HG03469 (cell line): ENCODE measurements at regions not wholly inside any gene's neighbourhood (a gene's known extent, or its start where the extent isn't known, plus 50 kb on each side); places are given as distances from the start of the nearest gene placed in this dataset.
"Not testable (repeated sequence)": the region's sequence is repeated elsewhere in the genome, so short reads cannot be mapped to it uniquely, and the experiment has no call there.

Experiments used
- ATAC-seq: cut with Tn5 transposase; IDR thresholded peaks from one replicate; pipeline ENCODE4 v1.9.1; 2021; ENCODE audit warnings: mild to moderate bottlenecking, moderate library complexity, moderate number of reproducible peaks; ENCODE audit not compliant: unreplicated experiment

DNA sequence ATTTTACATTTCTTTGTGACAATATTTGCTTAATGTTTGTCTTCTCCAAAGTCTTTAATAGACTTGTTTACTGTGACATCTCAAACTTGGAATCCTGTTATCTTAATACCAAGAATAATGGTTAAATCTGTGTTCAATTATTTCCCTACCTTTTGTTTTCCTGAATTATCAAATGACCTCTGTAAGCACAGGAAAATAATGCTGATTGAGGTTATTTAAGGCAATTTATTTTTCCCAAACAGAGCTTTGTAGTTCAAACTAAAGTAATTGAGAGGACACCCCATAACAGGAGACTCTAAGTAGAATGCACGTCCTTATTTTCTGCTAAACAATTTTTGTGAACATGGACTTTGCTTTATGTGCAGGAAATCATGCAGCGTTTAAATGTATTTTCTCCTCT is 195.0 kb downstream of the BTBD3 start:
- ATAC-seq: no peak

- no peak for ATAC-seq
Measured at GRCh38 chr20:12113075-12113467, 195.4 kb downstream of the BTBD3 start.

DNA sequence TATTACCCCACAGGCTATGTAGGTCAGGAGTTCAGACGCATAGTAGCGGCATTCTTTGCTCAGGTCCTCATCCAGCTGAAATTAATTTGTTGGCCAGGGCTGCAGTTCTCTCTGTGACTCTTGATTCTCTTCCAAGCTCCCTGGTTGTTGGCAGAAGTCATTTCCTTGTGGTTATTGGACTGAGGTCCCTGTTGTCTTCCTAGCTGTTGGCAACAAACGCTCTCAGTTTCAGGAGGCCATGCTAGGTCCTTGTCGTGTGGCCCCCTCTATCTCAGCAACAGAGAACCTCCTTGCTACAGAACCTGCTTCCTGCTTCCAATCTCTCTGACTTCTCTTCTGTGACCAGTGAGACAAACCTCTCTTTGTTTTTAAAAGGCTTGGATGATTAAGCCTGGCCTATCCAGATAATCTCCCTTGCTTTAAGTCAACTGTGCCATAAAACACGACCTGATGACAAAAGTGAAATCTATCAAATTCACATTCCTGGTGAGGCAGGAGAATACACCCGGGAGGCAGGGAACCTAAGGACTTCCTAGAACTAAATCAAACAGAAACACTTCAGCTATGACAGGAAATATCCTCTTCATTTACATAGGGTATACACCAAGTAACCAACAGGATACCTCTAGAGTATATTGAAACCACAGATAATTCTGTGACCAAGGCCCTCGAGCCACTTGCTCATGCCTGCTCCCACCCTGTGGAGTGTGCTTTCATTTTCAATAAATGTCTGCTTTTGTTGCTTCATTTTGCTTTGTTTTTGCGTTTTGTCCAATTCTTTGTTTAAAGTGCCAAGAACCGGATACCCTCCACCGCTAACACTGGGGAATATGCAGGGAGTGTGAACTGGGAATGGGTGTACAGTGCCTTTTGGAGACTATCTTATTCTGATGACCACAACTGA is 196.0 kb downstream of the BTBD3 start:
- ATAC-seq: no peak

GRCh38 chr20:12129114-12129513 is 211.4 kb downstream of the BTBD3 start:
- ATAC-seq: not testable (repeated sequence)

GRCh38 chr20:12129532-12129931 is 211.8 kb downstream of the BTBD3 start:
- not testable (repeated sequence) for ATAC-seq

GRCh38 chr20:12130781-12131180 is 213.1 kb downstream of the BTBD3 start:
- ATAC-seq: no peak

DNA sequence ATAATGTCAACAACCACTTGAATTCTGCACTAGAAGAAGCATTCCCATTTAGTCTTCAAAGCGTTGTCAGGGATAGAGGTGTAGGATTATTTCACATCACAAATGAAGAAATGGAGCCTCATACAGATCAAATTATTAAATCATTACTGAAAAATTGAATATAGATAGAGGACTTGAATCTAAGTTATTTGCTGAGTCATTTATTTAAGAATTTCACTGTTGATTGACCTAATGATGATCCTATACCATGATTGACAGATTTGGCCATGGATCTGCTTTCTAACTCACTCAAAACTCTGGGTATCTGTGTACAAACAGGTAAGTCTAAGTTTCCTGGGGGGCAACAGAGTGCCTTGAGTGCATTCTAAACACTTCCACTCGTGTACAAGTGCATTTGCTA is 215.9 kb downstream of the BTBD3 start:
- ATAC-seq: no peak

DNA sequence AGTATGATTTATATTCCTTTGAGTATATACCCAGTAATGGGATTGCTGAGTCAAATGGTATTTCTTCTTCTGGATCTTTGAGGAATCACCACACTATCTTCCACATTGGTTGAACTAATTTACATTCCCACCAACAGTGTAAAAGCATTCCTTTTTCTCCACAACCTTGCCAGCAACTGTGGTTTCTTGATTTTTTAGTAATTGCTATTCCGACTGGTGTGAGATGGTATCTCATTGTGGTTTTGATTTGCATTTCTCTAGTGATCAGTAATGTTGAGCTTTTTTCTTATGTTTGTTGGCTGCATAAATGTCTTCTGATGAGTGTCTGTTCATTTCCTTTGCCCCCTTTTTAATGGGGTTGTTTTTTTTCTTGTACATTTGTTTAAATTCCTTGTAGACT is 228.3 kb downstream of the BTBD3 start:
- ATAC-seq: not testable (repeated sequence)

DNA sequence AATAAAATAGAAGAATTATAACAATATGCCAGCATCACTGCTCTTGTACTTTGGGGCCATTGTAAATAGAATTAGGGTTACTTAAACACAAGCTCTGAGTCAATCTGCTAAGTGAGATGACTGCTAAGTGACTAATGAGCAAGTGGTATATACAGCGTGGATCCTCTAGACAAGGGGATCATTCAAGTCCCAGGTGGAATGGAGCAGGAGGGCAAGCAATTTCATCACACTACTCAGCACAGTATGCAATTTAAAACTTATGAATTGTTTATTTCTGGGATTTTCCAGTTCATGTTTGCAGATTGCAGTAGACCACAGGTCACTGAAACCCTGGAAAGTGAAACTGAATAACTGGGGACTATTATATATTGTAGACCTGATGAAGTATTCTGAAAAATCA is 235.3 kb downstream of the BTBD3 start:
- no peak for ATAC-seq

DNA sequence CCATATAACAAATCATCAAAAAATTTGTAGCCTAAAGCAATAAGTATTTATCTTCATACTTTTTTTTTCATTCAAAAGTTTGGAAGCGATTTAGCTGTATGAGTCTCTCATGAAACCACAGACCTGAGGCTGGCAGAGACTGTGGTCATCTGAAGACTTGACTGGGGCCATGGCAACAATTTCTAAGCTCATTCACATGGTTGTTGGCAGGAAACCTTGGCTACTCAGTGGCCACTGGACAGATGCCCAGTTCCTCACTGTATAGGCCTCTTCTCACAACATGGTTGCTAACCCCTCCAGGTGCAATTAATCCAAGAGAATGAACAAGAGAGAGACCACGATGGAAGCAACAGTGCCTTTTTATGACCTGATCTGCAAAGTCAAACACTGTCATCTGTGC is 235.9 kb downstream of the BTBD3 start:
- no peak for ATAC-seq

GRCh38 chr20:12156252-12156651 is 238.6 kb downstream of the BTBD3 start:
- no peak for ATAC-seq

DNA sequence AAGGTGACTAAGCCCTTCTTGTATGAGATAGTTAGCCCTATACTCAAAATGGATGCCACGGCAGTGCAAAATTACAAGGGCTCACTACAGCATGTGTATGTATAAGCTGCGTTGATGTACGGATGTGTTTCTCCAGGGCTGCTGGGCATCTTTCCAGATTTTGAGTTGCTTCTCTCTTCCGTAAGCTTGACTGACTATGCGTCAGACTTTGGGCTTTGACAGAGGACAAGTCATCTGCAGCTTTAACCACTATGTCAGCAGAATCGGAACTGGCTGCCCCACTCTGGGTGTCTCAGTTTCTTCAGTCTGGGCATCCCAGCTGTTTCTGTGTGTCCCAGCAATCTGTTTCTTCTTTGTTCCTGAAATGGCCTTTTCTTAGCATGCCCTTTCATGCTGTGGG is 241.6 kb downstream of the BTBD3 start:
- ATAC-seq: no peak

GRCh38 chr20:12161734-12162133 is 244.0 kb downstream of the BTBD3 start:
- no peak for ATAC-seq

DNA sequence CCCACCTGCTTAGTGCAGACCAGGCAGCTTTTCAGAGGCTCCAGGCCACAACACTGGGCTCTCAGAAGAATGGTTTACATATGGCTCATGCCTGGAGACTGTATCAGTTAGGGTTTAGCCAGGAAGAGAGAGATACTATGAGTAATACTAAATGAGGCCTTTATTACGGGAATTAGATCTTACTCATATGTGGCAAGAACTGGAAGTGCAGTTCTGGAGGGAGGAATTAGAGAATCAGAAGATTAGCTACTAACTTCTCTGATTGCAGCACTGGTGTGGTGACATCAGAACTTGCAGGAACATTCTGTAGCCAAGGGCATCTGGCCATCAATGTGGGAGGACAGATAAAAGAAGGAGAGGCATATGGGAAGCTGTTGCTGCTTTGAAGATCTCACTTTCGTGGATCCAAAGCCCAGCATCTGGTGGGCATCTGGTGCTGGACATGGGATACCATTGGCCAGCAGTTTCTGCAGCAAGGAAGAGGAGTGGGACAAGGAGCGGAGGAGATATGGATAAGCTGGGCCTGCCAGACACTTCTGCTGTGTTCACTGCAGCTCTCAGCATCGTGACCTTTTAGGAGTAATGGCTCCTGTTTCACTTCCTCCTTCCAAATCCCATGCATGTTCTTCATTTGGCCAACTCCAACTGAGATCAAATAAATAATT is 248.5 kb downstream of the BTBD3 start:
- ATAC-seq: no peak

DNA sequence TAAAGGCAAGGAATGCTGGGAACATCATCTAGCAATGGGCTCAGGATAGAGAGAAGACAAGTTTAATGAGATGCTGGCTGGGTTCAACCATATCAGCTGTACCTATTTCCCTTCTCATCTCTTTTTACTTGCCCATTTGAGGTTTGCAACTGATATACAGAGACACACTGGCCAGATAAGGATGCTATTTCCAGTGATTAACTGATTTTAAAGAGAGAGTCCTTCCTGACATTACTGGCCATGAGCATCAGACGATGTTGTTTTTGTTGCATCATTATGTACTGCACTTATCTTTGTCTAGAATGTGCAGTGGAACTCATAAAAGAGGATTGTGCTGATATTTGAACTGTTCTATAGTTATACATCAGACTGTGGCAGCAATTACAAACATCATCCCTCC is 252.7 kb downstream of the BTBD3 start:
- no peak for ATAC-seq

DNA sequence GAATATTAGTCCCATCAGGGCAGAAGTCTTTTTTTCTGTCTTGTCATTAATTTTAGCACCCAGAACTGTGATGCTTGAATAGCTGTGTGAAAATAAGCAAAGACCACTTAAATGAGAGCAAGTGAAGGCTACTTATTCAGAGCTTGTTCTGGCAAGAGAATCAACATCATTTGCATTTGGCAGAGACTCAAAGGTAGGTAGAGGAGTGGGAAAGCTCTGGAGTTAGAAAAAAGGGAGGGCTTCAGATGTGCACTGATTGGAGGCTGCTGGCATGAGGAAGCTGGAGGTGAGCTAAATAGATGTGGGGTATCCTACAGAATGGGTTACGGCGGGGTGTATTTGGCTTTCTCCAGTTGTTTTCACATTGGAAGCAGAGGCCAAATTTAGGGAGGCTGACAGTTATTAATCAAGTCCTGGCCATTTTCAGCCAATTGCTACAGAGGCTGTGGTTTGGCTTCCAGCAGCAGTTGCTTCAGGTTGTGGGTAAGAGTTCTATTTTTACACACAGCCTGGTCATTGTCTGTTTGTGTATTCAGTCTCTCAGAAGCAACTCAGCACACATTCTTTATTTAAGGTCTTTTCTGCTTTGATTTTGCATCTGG is 254.3 kb downstream of the BTBD3 start:
- ATAC-seq: no peak

DNA sequence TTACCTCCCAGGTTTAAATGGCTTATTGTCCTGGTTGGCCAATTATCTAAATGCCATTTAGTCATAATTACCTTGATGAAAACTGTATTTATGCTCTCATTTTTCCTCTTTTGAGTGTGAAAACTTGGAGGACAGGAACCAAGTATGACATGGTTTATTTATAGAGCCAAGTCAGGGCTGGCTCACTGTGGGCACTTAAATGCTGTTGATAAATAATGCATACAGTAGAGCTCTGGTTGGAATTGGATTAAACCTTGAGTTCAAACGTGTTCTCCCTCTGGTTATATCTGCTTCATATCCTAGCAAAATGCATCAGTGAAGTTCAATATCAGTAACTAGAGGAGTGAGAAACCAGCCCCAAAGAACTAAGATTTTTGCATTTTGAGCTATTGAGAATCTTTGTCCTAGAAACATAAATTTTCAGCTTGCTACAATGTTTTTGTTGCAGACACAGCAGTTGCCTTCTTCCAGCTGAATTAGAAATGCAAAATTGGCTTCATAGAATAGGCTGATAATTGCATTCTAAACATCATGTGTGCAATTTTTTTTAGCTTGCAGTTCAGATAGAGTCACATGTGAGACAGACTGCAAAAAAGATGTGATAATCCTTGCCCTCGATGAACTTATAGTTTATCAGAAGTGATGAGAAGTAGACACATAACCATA is 255.8 kb downstream of the BTBD3 start:
- ATAC-seq: no peak

DNA sequence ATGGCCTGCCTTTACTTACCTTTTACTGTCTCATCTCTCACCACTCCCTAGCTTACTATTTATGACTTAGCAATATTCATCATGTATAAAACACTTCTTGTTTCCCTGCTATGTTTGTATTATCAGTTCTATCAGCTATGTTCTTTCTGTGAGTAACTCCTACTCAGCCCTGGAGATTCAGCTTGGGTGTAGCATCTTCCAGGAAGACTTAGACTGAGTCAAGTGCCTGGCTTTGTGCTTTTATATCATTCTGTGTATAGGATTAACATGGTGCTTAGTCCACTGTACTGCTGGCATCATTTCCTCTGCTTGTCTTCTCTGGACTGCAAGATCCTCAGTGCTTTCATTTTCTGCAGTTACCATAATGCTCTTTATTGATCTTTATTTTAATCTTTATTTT is 257.8 kb downstream of the BTBD3 start:
- no peak for ATAC-seq

GRCh38 chr20:12177657-12178293 is 260.1 kb downstream of the BTBD3 start:
- no peak for ATAC-seq

DNA sequence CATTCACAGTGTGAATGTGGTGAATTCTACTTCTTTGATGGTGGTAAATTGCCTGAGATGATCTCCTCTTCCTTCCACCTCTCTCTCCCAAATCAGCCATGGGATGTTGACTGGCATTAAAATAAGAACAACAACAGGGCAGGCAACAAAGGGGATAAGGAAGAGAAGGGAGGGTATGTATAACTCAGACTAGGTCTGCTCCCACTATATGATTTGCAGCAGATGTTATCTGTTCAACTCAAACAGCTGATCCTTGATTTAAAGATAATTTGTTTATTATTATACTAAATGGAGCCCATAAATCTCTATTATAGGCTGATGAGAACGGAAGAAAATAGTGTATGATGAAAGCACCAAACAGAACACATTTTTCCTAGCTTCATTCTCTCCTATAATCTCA is 262.0 kb downstream of the BTBD3 start:
- no peak for ATAC-seq

DNA sequence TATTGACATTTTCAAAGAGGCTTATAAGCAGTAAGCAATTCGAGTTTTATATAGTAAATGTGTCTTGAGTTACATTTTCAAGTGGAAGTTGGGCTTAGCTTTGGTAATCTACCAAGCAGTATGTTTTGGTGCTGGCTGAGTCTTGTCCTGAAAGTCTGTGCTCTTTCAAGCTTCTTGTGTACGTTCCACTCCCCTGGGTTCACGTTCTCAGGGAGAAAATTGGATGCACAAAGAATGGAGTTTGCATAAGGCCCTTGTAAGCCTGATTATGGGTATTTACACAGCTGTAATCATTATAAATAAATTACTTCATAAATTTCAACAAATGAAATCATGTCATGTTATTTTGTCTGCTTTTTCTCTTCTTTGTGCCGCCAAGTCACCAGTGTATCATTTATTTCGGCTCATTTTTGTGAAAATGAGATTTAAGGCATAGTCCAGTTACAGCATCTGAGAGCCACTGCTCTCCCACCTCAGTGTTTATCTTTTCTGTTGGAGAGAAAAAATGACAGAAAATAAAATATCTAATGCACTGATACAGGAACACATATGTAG is 262.5 kb downstream of the BTBD3 start:
- no peak for ATAC-seq
